ENCODE measurements at regions not wholly inside any gene's neighbourhood (a gene's known extent, or its start where the extent isn't known, plus 50 kb on each side); places are given as distances from the start of the nearest gene placed in this dataset.

DNA sequence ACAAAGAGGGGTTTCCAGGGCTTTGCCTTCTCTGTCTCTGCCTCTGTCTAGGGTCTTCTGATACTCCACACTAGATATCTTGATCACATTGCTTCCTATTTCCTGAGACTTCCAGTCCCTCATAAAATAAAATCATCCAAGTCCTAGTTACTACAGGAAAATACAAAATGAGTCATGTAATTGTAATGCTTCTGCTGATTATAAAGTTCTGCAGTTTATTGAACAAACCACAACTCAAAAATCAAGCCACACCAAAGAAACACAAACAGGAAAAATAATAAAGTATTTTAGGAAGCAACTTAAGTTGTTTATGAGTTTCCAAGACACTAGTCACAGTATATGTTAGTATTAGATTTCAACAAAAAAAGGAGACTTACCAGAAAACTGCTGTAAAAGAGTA, 695.1 kb upstream of the GALNTL6 start (continued):
- TF ChIP-seq, protein P1, sequence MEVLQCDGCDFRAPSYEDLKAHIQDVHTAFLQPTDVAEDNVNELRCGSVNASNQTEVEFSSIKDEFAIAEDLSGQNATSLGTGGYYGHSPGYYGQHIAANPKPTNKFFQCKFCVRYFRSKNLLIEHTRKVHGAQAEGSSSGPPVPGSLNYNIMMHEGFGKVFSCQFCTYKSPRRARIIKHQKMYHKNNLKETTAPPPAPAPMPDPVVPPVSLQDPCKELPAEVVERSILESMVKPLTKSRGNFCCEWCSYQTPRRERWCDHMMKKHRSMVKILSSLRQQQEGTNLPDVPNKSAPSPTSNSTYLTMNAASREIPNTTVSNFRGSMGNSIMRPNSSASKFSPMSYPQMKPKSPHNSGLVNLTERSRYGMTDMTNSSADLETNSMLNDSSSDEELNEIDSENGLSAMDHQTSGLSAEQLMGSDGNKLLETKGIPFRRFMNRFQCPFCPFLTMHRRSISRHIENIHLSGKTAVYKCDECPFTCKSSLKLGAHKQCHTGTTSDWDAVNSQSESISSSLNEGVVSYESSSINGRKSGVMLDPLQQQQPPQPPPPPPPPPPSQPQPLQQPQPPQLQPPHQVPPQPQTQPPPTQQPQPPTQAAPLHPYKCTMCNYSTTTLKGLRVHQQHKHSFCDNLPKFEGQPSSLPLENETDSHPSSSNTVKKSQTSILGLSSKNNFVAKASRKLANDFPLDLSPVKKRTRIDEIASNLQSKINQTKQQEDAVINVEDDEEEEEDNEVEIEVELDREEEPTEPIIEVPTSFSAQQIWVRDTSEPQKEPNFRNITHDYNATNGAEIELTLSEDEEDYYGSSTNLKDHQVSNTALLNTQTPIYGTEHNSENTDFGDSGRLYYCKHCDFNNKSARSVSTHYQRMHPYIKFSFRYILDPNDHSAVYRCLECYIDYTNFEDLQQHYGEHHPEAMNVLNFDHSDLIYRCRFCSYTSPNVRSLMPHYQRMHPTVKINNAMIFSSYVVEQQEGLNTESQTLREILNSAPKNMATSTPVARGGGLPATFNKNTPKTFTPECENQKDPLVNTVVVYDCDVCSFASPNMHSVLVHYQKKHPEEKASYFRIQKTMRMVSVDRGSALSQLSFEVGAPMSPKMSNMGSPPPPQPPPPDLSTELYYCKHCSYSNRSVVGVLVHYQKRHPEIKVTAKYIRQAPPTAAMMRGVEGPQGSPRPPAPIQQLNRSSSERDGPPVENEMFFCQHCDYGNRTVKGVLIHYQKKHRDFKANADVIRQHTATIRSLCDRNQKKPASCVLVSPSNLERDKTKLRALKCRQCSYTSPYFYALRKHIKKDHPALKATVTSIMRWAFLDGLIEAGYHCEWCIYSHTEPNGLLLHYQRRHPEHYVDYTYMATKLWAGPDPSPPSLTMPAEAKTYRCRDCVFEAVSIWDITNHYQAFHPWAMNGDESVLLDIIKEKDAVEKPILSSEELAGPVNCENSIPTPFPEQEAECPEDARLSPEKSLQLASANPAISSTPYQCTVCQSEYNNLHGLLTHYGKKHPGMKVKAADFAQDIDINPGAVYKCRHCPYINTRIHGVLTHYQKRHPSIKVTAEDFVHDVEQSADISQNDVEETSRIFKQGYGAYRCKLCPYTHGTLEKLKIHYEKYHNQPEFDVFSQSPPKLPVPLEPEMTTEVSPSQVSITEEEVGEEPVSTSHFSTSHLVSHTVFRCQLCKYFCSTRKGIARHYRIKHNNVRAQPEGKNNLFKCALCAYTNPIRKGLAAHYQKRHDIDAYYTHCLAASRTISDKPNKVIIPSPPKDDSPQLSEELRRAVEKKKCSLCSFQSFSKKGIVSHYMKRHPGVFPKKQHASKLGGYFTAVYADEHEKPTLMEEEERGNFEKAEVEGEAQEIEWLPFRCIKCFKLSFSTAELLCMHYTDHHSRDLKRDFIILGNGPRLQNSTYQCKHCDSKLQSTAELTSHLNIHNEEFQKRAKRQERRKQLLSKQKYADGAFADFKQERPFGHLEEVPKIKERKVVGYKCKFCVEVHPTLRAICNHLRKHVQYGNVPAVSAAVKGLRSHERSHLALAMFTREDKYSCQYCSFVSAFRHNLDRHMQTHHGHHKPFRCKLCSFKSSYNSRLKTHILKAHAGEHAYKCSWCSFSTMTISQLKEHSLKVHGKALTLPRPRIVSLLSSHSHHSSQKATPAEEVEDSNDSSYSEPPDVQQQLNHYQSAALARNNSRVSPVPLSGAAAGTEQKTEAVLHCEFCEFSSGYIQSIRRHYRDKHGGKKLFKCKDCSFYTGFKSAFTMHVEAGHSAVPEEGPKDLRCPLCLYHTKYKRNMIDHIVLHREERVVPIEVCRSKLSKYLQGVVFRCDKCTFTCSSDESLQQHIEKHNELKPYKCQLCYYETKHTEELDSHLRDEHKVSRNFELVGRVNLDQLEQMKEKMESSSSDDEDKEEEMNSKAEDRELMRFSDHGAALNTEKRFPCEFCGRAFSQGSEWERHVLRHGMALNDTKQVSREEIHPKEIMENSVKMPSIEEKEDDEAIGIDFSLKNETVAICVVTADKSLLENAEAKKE (CRISPR knock-in tag; IDR thresholded peaks at IDR 0.05), result no peak
- TF ChIP-seq, protein P2, sequence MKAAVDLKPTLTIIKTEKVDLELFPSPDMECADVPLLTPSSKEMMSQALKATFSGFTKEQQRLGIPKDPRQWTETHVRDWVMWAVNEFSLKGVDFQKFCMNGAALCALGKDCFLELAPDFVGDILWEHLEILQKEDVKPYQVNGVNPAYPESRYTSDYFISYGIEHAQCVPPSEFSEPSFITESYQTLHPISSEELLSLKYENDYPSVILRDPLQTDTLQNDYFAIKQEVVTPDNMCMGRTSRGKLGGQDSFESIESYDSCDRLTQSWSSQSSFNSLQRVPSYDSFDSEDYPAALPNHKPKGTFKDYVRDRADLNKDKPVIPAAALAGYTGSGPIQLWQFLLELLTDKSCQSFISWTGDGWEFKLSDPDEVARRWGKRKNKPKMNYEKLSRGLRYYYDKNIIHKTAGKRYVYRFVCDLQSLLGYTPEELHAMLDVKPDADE (IDR thresholded peaks at IDR 0.05), result no peak

DNA sequence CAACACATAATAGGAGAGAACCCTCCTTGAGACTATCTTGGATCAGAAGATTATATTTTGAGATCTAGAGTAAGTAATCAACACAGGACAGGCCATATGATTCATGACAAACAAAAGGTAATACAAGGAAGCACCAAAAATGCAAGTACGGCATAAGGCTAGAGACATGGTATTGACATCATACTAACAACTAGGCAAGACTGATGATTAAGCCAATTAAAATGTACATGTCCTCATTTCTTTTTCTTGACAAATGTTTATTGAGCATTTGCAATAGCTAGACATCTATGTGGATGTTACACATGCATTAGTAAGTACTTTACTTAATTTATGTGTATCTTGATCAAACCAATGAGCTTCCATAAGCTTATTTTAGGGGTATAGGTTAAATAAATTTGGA, 695.7 kb upstream of the GALNTL6 start:
- Histone ChIP-seq H3K79me2 (replicated peaks; ENCODE audit: insufficient read depth) (no peaks in the 10 kb centered on the region), H3K4me2 (no peak overlapping the region), H3K27ac (ENCODE audit: low read depth) (no peak overlapping the region), H2AFZ (no peak overlapping the region), H3K4me1 (ENCODE audit: insufficient read depth) (no peaks in the 10 kb centered on the region), H3F3A (replicated peaks; ENCODE audit: low read depth) (no peaks in the 10 kb centered on the region), H3K27me3 (ENCODE audit: insufficient read depth) (no peaks in the 10 kb centered on the region), H4K20me1 (replicated peaks; ENCODE audit: insufficient read depth) (no peaks in the 10 kb centered on the region), H3K4me3 (no peak overlapping the region), H3K36me3 (ENCODE audit: insufficient read depth) (no peaks in the 10 kb centered on the region), H3K9me2 (ENCODE audit: insufficient read depth) (no peaks in the 10 kb centered on the region)
- no peak for ATAC-seq
- no peak overlapping the region for H3K4me3 Mint-ChIP-seq
- no peak overlapping the region for H3K27ac Mint-ChIP-seq
- no peaks in the 10 kb centered on the region for H3K4me1 Mint-ChIP-seq
- H3K9me3 Mint-ChIP-seq, result peaks cover 4% of the 10 kb centered on the region; the same call in 2 of the 3 replicates
- H3K27me3 Mint-ChIP-seq (ENCODE audit: insufficient read depth, low read depth, poor library complexity), result peaks cover 5% of the 10 kb centered on the region
- no peaks in the 10 kb centered on the region for H3K36me3 Mint-ChIP-seq (ENCODE audit: low read depth)
- no peak for DNase-seq (ENCODE audit: low spot score)
- TF ChIP-seq, protein P2 (IDR thresholded peaks at IDR 0.05), result no peak
- TF ChIP-seq JUNB (IDR thresholded peaks at IDR 0.05; ENCODE audit: unreplicated experiment), result no peak
- TF ChIP-seq, protein P1 (CRISPR knock-in tag; IDR thresholded peaks at IDR 0.05), result no peak
- TF ChIP-seq ZNF114 (CRISPR knock-in tag; IDR thresholded peaks at IDR 0.05), result no peak

Measured in GM23338 (cell line).